ENCODE measurements at regions not wholly inside any gene's neighbourhood (a gene's known extent, or its start where the extent isn't known, plus 50 kb on each side); places are given as distances from the start of the nearest gene placed in this dataset.

DNA sequence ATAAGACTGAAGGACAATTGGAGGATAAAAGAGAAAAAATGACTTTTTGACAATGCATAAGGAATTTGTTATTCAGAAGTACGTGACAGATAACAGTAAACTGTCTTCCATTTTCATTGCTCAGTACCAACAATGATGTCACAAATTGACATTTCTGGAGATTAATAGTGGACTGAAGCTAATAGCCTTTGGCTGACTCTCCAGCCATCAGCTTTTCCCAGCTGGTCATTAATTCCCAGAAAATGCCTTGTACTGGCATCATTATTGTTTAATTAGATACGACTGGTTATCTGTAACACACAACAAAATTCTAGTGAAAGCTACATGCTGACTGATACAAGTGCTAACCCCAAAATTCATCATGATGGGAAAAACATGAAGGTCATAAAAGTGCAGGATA, 147.9 kb upstream of the FGF13 start:
- no peak overlapping the region for H2AFZ ChIP-seq (ENCODE audit: insufficient read depth, low read depth, low read length, poor library complexity, severe bottlenecking)
- no CpG with 5 or more reads among the region's 2 CpGs for WGBS (ENCODE audit: insufficient coverage)
- no peak for DNase-seq
- H3K79me2 ChIP-seq (ENCODE audit: control insufficient read depth, insufficient read depth, low read length) = no peaks in the 10 kb centered on the region
- H3K4me2 ChIP-seq (replicated peaks; ENCODE audit: low read depth, low read length, poor library complexity, severe bottlenecking) = no peak overlapping the region
- H3K9ac ChIP-seq (ENCODE audit: low read length) = no peak overlapping the region
- H3K9me3 ChIP-seq (ENCODE audit: control extremely low read depth in 1 of 3, control insufficient read depth in 2 of 3, insufficient read depth in 1 of 3, low read length in 2 of 3) = no peaks in the 10 kb centered on the region
- ATAC-seq (ENCODE audit: low read depth) = no peak
- no peaks in the 10 kb centered on the region for H3K4me1 Mint-ChIP-seq
- H3K27me3 ChIP-seq (replicated peaks in 1 of 4; ENCODE audit: control extremely low read depth in 1 of 4, control insufficient read depth in 3 of 4, insufficient read depth in 4 of 4, low read length in 3 of 4) = no peaks in the 10 kb centered on the region
- no peaks in the 10 kb centered on the region for H3K4me1 ChIP-seq (ENCODE audit: control insufficient read depth in 2 of 2, insufficient read depth in 2 of 2, low read length in 2 of 2)
- no peak overlapping the region for H3K27ac ChIP-seq (ENCODE audit: low read length in 2 of 2)
- no peaks in the 10 kb centered on the region for H3K36me3 ChIP-seq (replicated peaks in 1 of 2; ENCODE audit: control extremely low read depth in 1 of 2, control insufficient read depth in 1 of 2, extremely low read depth in 1 of 2, insufficient read depth in 2 of 2, low read length in 1 of 2)
- H3K4me3 Mint-ChIP-seq = no peak overlapping the region
- H3K27me3 Mint-ChIP-seq = no peaks in the 10 kb centered on the region
- no peak overlapping the region for H3K4me3 ChIP-seq (ENCODE audit: control extremely low read depth in 1 of 5, extremely low read depth in 1 of 5, insufficient read depth in 1 of 5, low read depth in 2 of 5, low read length in 4 of 5)
- H3K27ac Mint-ChIP-seq = no peak overlapping the region
- no peaks in the 10 kb centered on the region for H3K9me3 Mint-ChIP-seq (ENCODE audit: insufficient read depth)
- TF ChIP-seq, protein P1, sequence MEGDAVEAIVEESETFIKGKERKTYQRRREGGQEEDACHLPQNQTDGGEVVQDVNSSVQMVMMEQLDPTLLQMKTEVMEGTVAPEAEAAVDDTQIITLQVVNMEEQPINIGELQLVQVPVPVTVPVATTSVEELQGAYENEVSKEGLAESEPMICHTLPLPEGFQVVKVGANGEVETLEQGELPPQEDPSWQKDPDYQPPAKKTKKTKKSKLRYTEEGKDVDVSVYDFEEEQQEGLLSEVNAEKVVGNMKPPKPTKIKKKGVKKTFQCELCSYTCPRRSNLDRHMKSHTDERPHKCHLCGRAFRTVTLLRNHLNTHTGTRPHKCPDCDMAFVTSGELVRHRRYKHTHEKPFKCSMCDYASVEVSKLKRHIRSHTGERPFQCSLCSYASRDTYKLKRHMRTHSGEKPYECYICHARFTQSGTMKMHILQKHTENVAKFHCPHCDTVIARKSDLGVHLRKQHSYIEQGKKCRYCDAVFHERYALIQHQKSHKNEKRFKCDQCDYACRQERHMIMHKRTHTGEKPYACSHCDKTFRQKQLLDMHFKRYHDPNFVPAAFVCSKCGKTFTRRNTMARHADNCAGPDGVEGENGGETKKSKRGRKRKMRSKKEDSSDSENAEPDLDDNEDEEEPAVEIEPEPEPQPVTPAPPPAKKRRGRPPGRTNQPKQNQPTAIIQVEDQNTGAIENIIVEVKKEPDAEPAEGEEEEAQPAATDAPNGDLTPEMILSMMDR (IDR thresholded peaks at IDR 0.05) = no peak
- no peak for TF ChIP-seq EZH2 (IDR thresholded peaks at IDR 0.05; ENCODE audit: borderline replicate concordance, insufficient read depth, low read depth, low read length, poor library complexity, severe bottlenecking)
- CTCF ChIA-PET = no interaction called here
- H4K20me1 ChIP-seq (ENCODE audit: control insufficient read depth, insufficient read depth, low read length, poor library complexity, severe bottlenecking) = no peaks in the 10 kb centered on the region
- intact Hi-C loops (cut with micrococcal nuclease) = no loop called here
- POLR2A ChIA-PET = no interaction called here

DNA sequence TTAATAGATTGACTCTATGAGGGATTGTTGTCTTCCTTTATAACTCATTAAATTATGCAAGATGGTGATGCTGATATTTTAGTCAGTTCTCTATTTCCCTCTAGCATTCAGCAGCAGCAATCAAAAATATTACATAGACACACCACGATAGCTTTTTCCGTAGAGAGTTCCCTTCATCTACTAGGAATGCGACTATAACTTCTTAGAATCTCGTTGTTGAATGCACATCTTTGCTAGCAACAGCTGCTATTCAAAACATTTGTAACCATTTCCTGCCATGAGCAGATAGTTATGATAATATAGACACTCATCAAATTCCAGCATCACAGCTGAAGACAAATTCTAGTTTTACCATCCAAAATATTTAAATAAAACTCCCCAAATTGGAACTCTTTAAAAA, 147.4 kb upstream of the FGF13 start:
- H3K4me3 ChIP-seq (ENCODE audit: control extremely low read depth in 1 of 5, extremely low read depth in 1 of 5, insufficient read depth in 1 of 5, low read depth in 2 of 5, low read length in 4 of 5) = no peak overlapping the region
- no peaks in the 10 kb centered on the region for H3K79me2 ChIP-seq (ENCODE audit: control insufficient read depth, insufficient read depth, low read length)
- intact Hi-C loops (cut with micrococcal nuclease) = no loop called here
- no peak overlapping the region for H3K9ac ChIP-seq (ENCODE audit: low read length)
- TF ChIP-seq, protein P1 (IDR thresholded peaks at IDR 0.05) = no peak
- TF ChIP-seq EZH2 (IDR thresholded peaks at IDR 0.05; ENCODE audit: borderline replicate concordance, insufficient read depth, low read depth, low read length, poor library complexity, severe bottlenecking) = no peak
- H3K27ac ChIP-seq (ENCODE audit: low read length in 2 of 2) = no peak overlapping the region
- no peak overlapping the region for H3K4me3 Mint-ChIP-seq
- no peaks in the 10 kb centered on the region for H4K20me1 ChIP-seq (ENCODE audit: control insufficient read depth, insufficient read depth, low read length, poor library complexity, severe bottlenecking)
- H3K36me3 ChIP-seq (replicated peaks in 1 of 2; ENCODE audit: control extremely low read depth in 1 of 2, control insufficient read depth in 1 of 2, extremely low read depth in 1 of 2, insufficient read depth in 2 of 2, low read length in 1 of 2) = no peaks in the 10 kb centered on the region
- no peak overlapping the region for H3K27ac Mint-ChIP-seq
- H3K4me2 ChIP-seq (replicated peaks; ENCODE audit: low read depth, low read length, poor library complexity, severe bottlenecking) = no peak overlapping the region
- no CpG with 5 or more reads among the region's 4 CpGs for WGBS (ENCODE audit: insufficient coverage)
- no peaks in the 10 kb centered on the region for H3K27me3 ChIP-seq (replicated peaks in 1 of 4; ENCODE audit: control extremely low read depth in 1 of 4, control insufficient read depth in 3 of 4, insufficient read depth in 4 of 4, low read length in 3 of 4)
- no peaks in the 10 kb centered on the region for H3K27me3 Mint-ChIP-seq
- CTCF ChIA-PET = no interaction called here
- H3K9me3 ChIP-seq (ENCODE audit: control extremely low read depth in 1 of 3, control insufficient read depth in 2 of 3, insufficient read depth in 1 of 3, low read length in 2 of 3) = no peaks in the 10 kb centered on the region
- H2AFZ ChIP-seq (ENCODE audit: insufficient read depth, low read depth, low read length, poor library complexity, severe bottlenecking) = no peak overlapping the region
- POLR2A ChIA-PET = no interaction called here
- H3K4me1 ChIP-seq (ENCODE audit: control insufficient read depth in 2 of 2, insufficient read depth in 2 of 2, low read length in 2 of 2) = no peaks in the 10 kb centered on the region
- H3K4me1 Mint-ChIP-seq = no peaks in the 10 kb centered on the region
- ATAC-seq (ENCODE audit: low read depth) (no peak), DNase-seq (no peak)
- H3K9me3 Mint-ChIP-seq (ENCODE audit: insufficient read depth) = no peaks in the 10 kb centered on the region
